Renal pelvis (tissue), 1 donor: ENCODE measurements at regions not wholly inside any gene's neighbourhood (a gene's known extent, or its start where the extent isn't known, plus 50 kb on each side); places are given as distances from the start of the nearest gene placed in this dataset.
"Not testable (repeated sequence)": the region's sequence is repeated elsewhere in the genome, so short reads cannot be mapped to it uniquely, and the experiment has no call there.

Experiments
- DNase-seq: peaks from one replicate; pipeline ENCODE4 v3.0.0-alpha.2; 2013

DNA sequence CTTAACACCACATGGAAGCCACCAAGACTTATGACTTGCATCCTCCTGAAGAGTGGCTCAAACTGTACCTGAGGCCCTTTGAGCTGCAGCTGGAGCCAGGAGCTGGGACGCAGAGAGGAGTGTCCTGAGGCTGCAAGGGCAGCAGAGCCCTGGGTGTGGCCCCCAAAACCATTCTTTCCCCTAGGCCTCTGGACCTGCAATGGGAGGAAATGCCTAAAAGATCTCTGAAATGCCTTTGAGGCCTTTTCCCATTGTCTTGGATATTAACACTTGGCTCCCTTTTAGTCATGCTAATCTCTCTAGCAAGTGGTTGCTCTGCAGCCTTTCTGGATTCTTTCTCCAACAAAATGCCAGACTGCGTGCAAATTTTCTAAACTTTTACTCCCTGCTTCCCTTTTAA, 156.1 kb downstream of the SLC38A4 start:
- DNase-seq: no peak

DNA sequence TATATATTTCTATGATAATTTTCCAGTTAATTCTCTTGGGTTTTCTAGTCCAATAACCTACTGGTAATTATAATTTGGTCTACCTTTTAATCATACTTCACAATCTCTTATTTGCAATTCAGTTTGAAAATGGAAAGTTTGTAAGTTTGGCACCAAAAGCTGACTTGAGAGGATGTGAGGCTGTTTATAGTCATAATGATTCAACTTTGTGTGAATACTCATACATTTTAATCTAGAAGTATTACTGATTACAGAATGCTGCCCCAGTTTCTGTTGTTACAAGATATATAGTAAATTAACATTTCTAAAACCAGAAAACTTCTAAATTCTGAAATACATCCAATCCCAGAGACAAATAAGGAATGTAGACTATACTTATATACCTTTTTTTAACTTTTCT, 158.2 kb downstream of the SLC38A4 start:
- no peak for DNase-seq

DNA sequence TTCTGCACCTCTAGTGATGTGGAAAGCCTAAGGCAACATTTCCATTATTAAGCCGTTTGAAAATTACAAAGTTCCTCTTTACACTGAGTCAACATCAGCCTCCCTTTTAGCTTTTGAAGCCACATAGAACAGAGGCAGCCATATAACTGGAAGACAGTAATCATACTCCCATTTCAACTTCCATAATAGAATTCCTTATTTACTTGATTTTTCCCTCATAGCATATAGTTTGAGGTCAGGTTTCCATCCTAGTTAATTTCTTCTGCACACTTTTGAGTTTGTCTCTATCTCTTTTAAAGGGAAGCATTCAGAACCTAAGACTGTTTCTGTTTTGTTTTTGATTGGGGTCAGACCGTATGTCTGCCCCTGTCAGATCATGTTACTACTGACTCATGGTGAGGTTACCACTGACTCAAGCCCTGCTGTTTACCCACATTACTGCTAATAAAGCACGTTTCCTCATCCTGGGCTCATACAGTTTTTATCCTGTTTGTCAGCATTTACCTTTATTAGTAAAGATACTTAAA, 161.0 kb downstream of the SLC38A4 start:
- no peak for DNase-seq

DNA sequence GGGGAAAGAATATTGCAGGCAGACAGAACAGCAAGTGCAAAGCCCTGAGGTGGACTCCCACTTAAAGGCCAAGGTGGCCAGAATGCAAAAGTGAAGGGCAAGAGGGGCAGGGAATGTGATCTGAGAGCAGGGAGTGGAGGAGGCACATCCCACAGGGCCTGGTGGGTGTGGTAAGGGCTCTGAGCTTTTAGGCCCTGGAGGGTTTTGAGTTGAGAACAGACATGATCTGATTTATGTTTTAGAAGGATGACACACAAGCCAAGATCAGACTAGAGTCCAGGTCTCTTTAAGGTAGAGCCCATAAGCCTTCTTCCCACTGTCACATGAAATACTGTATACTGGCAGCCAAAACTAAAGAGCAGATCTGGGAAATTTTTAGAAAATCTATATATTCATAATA, 162.5 kb downstream of the SLC38A4 start:
- DNase-seq: no peak

DNA sequence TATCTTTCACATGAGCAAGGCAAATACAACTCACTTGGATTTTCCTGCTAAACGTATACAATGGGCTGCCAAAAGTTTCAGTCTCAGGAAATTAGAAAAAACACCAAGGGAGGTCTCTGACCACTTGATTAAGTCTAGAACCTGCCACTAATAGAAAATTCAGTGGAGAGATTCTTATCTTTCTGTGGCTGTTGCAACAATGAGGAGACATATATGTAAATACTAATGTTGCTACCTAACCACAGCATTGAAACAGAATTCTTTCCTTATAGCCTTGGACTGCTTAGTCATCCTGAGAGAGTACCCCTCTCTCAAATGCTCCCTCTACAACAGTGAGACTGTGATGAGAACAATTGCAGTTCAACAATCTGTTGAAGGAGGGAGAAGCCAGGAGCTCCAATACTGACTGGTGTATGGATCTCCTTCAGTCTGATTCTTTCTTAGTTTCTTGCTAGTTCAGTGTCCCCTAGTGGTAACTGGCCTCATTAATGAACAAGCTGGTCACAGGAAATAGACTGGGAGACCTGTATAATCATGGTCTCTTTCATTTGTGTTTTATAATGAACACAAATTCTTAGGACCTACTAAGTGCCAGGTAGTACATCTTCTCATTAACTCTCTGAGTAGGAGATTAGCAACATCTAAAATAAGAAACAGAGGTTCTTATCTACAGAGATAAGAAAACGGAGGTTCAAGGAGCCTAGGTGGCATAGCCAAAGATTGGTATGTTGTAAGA, 164.5 kb downstream of the SLC38A4 start:
- peak; percentile 66 for DNase-seq

DNA sequence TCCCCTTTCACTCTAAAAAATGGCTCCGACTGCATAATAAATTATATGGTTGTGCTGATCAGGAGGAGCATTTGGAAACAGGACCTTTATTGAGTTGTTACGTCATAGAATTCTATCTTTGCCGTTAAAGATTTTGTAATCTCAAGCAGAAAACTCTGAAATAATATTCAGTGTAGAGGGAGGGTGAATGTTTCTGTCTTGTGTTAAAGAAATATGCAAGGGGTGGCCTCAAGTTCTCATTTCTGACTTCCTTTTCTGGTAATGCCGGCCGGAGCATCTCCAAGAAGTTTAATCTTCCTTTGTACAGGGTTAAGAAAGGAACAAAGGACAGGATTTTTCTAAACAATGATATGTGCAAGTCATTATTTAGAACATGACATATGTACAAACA, 165.1 kb downstream of the SLC38A4 start:
- no peak for DNase-seq

DNA sequence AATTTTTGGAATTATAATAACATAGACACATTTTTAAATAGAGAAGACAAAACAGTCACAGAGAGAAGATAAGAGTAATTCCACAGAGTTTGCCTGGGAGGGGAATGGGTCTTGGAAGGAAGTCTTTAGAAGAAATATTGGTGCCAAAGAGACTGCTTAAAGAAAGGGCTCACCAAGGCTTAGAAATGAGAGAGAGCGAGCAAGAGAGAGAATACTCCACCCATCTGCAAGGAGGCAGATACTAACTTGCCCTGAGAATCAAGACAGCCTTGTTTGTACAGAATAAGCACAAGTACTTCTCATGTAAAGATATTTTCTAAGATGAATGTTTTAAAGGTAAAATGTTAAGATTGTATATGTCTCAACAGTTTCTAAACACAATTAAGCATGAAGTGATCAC, 165.5 kb downstream of the SLC38A4 start:
- DNase-seq: no peak

DNA sequence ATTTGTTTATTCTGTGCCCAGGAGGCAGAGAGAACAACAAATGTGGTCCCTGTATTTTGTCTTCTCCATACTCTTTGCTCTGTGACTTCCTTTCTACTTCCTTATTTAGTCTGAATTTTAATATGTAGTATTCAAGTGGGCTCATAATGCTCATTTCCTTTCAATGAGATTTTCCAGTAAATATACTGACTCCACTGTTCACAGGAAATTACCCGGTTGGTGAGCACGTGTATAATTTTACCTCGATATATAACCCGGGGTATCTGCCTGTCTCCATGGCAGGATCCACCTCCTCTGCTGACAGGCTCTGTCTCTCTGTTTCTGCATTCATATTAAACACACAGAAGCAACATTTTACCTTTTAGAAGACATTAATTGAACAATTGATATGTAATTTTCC, 166.0 kb downstream of the SLC38A4 start:
- DNase-seq: no peak

DNA sequence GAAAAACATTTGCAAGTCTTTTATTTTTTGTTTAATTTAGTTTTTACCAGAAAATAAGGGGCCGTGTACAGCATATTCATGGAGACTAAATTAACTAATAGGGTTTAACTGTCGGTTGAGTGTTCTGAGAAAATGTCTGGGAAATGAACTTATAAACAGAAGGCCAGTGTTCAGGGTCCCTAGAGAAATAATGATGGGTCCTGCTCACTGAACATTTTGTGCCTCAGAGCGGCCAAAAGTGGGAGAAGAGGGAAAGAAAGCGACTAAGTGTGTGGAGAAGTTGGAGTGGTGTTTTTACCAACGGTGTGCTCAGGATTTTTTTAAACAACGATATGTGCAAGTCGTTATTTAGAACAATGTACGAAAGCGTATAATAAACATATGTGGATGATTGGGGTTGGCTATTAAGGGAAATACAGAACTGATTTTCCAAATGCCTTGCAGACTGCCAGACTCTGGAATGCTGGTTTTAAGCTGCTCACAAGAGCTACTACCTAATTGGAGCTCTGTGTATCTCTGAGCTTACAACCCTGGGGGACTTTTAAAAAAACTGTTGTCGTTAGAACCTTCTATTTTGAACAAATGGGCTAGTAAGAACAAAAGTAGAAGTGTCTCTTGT, 166.7 kb downstream of the SLC38A4 start:
- DNase-seq: no peak

DNA sequence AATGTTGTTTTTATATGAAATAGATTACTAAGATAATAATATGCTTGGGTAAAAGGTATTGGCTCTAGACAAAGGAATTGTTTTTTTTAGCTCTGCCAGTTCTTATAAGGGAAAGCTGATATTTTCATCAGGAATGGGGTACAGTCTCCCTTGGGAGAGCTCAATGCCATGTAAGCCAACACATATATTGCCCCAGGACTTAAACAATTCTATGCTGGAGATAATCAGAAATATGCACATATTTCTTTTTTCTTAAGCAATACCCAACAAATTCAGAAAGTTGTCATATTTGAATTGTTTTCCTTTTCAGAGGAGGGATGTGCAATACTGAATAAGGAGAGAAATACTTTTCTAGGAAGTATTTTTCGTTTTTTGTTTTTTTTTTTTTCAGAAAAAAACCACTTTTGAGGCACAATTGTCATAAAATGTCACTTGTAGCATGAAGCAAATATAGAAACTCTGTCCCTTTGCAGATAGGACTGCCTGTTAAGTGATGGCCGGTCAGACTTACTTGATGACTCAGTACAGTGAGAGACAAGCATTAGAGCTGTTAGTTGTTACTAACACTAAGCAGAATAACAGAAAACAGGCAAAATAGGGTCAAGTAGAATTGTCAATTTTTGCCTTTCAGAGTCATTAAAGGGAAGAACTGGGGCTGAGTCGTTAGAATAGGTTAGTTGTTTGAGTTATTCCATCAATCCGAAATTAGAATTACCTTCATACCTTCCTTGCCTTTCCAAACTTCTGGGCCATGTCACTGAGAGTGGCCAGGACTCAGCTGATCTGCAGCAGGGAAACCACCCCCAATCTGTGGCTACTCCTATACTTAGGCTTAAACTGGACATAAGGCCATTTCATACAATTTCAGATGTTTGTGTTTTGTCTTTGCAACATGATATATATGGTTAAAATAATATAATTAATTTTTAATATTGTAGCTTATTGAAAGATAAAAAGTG, 168.1 kb downstream of the SLC38A4 start:
- DNase-seq: no peak

DNA sequence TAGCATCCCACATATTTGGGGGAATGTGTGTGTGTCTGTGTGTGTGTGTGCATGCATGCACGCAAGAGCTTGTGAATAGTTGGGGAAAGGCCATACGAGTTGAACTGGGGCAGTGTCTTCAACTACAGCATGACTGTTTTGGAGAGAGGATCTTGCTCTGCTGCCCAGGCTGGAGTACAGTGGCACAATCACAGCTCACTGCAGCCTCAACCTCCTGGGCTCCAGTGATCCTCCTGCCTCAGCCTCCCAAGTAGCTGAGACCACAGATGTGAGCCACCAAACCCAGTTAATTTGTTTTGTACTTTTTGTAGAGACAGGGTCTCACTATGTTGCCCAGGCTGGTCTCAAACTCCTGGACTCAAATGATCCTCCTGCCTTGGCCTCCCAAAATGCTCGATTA, 169.8 kb downstream of the SLC38A4 start:
- DNase-seq: not testable (repeated sequence)

DNA sequence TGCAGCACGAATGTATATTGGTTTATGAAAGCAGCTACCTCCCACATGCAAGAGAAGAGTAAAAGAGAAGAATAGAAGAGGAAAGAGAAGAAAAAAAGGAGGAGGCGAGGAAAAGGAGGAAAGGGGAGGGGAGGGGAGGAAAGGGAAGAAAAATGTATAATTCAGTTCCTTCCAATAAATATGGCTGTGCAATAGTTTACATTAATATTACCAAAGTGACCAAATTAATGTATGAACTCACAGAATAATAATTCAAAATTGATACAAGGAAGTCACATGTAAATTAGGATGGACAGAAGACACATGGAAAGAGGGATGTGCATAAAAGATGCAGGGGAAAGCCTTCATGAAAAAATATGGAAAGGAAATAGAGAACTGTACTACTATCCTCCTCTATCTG, 172.5 kb downstream of the SLC38A4 start:
- DNase-seq: no peak

DNA sequence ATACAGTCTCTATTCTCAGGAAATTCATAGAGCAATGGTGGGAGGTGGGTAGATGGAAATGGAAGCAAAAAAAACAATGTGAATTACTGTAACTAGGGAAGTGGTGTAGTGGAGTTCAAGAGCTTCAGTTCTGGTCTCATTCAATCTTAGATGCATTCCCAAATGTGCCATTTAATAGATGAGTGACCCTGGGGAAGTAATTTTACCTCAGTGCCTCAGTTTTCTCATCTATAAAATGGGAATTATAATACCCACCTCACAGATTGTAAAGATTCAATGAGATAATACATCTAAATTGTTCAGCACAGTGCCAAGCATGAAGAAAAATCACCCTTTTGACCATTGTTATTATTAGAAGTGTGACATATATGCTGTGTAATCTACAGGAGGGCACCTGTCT, 173.1 kb downstream of the SLC38A4 start:
- DNase-seq: no peak

DNA sequence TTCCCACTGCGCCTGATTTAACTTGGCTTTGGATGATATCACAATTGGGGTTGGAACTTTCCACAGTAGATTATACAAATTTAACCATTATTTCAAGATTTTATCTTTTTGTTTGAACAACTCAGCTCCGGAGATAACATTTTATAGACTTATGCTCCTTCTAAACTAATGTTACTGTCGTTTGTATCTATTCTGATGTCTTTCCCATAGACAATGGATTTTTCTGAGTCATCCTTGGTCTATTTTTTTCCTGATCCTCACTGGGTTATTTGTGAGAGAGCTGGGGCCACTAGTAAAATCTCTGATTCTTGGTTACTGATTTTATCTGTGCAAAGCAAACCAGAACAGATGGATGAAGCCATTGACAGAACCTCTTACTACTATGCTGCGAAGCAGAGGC, 175.1 kb downstream of the SLC38A4 start:
- no peak for DNase-seq

DNA sequence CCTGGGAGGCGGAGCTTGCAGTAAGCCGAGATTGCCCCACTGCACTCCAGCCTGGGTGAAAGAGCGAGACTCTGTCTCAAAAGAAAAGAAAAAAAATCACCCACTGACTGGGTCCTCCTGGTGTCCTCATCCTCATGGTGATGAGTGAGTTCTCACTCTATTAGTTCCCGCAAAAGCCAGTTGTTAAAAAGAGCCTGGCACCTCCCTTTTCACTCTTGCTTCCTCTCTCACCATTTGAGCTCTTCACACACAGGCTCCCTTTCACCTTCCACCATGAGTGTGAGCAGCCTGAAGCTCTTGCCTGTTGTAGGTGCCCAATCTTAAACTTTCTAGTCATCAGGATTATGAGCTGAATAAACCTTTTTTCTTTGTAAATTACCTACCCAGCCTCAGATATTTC, 176.4 kb downstream of the SLC38A4 start:
- DNase-seq: no peak

DNA sequence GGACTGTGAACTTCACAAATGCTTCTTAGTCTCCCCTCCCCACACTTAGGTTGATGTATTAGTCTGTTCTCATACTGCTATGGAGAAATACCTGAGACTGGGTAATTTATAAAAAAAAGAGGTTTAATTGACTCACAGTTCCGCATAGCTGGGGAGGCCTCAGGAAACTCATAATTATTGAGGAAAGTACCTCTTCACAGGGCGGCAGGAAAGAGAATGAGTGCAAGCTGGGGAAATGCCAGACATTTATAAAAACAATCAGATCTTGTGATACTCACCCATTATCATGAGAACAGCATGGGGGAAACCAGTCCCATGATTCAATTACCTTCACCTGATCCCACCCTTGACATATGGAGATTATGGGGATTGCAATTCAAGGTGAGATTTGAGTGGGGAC, 178.8 kb downstream of the SLC38A4 start:
- DNase-seq: no peak

DNA sequence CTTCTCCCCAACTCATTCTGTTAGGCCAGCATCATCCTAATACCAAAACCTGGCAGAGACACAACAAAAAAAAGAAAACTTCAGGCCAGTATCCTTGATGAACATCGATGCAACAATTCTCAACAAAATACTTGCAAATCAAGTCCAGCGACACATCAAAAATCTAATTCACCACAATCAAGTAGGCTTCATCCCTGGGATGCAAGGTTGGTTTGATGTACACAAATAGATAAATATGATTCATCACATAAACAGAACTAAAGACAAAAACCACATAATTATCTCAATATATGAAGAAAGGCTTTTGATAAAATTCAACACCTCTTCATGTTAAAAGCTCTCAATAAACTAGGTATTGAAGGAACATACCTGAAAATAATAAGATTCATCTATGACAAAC, 184.1 kb downstream of the SLC38A4 start:
- DNase-seq: not testable (repeated sequence)

DNA sequence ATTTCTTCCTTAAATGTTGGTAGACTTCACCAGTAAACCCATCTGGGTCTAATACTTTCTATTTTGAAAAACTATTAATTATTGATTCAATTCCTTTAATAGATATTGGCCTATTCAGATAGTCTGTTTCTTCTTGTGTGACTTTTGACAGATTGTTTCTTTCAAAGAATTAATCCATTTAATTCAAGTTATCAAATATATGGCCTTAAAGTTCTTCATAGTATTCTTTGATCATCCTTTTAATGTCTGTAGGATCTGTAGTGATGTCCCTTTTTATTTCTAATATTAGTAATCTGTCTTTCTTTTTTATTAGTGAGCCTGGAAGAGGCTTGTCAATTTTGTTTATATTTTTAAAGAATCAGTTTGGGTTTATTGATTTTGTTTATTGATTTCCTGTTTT, 190.0 kb downstream of the SLC38A4 start:
- no peak for DNase-seq

DNA sequence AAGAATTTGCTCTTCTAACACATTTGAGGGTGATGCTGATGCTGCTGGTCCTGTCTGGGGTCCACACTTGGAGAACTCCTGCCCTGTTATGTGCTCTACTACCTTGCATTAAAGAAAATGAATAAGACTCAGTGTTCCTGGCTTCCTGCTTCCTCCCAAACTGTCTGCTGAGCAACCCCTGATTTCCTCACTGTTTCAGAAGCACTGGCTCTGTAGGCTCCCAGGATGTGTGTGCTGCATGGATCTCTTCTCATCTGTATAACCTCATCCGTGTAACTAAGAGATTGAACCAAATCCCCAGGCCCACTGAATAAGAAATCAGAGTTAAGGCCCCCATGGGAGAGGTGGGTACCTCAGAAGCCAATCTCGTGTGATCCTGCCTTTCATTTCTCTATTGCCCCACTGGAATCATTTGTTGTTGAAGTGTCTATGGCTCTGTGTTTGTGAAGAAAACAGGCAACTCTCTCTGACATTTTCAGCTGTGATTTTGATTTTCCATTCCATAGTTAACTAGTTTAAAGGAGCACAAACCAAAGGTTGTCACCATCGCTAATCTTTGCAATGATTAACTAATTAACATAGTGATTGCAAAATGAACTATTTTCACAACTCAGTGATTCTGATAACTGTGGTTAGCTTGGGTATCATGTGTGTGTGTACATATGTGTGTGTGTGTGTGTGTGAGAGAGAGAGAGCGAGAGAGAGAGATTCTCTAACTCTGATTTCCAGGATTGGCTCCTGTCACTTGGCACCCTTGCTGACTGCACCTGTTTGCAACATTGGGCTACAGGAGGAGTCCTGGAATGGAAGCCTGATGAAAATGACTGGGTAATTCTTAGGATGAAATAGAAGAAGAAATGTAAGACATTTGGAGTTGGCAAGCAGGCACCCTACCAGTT, 196.2 kb downstream of the SLC38A4 start:
- no peak for DNase-seq

DNA sequence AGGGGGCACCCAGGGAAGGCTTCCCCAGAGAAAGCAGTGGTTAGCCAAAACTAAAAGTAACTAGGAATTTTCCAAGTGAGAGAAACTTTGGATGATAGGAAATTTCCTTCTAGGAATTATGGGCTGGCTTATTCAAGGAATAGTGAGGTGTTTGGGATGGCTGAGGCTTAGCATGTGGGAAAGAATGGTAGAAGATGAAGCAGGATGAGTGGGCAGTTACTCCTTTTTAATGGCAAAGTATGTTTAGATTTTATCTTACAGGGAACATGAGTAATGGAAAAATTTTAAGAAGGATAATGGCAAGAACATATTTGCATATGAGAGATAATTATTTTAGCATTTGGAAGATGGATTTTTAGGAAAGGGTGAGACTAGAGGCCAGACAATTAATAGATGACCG, 197.6 kb downstream of the SLC38A4 start:
- no peak for DNase-seq

DNA sequence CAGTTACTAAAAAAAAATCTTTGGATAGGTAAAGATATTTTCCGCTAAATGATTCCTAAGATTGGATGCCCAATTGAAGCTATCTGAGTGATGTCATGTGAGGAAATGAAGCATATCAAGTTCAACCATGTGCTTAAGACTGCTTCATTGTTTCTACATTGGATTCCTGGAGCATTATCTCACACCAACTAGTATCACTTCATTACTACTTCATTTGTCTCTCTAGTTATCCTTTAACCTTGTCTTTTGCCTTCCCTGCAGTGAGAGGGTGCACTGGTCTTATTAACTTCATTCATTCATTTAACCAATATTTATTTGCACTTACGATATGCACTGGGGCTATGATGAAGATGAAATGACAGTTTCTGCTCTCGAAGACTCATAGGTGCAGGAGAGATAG, 198.1 kb downstream of the SLC38A4 start:
- no peak for DNase-seq

DNA sequence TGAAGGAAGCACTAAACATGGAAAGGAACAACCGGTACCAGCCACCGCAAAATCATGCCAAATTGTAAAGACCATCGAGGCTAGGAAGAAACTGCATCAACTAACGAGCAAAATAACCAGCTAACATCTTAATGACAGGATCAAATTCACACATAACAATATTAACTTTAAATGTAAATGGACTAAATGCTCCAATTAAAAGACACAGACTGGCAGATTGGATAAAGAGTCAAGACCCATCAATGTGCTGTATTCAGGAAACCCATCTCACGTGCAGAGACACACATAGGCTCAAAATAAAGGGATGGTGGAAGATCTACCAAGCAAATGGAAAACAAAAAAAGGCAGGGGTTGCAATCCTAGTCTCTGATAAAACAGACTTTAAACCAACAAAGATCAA, 206.3 kb downstream of the SLC38A4 start:
- DNase-seq: not testable (repeated sequence)
